Activated CD4-positive, alpha-beta T cell treated with anti-CD3 and anti-CD28 coated beads, Interleukin-2, amount 50 U/mL, for 1 hour (primary cell): ENCODE measurements at regions not wholly inside any gene's neighbourhood (a gene's known extent, or its start where the extent isn't known, plus 50 kb on each side); places are given as distances from the start of the nearest gene placed in this dataset.
"Not testable (repeated sequence)": the region's sequence is repeated elsewhere in the genome, so short reads cannot be mapped to it uniquely, and the experiment has no call there.

ENCODE experiments used
- DNase-seq: peaks from one replicate; pipeline ENCODE4 v3.0.0-alpha.2; 2020

DNA sequence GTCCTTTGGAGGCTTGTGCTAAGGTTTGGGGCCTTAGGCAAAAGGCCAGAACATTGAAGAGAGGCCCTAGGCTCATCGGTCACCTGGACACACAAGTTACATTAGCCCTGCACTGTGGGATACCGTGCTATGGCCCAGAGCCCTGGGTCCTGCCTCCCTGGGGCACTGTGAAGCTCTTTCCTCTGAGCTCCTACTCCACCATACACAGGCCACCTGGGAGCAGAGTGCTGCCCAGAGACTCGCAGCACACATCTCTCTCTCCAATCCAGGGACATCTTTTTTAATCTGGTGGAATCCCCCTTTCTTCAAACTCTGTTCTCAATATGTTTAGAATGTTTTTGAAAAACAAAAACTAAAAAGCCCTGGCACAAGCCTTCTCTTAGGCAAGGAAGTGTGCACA lies 314.2 kb upstream of the RGS6 start:
- no peak for DNase-seq

DNA sequence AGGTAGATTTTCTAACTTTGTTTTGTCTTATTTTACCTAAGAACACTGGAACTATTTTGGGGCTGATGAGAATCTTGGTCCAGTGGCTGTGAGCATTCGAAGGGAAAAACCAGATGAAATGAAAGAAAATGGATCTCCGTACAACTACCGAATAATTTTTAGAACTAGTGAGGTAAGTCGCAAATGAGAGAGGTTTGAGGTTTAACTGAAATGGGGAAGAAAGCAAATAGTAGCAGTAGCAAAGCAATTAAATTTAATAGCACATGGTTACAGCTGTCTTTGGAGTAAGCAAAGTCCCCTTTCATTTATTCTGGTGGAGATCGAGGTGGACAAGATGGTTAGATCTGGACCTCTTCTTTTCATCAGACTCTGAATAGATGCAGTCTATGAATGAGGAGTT lies 313.5 kb upstream of the RGS6 start:
- no peak for DNase-seq

DNA sequence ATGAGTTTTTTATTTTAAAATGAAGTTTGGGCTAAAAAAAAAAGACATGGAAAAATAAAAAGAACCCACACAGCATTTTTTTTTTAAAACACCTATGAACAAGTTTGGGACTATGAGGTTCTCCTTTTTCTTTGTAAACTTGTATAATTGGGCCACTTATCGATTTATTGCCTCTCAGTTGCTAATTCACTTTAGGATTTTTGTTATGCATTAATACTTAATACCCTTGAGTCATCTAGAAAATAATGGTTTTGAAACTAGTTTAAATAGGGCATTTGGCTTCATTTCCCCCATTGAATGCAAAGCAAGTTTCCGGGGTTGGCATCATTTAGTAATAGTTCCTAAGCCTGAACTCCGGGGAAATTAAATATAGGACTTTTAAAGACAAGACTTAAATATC lies 312.8 kb upstream of the RGS6 start:
- DNase-seq: no peak

DNA sequence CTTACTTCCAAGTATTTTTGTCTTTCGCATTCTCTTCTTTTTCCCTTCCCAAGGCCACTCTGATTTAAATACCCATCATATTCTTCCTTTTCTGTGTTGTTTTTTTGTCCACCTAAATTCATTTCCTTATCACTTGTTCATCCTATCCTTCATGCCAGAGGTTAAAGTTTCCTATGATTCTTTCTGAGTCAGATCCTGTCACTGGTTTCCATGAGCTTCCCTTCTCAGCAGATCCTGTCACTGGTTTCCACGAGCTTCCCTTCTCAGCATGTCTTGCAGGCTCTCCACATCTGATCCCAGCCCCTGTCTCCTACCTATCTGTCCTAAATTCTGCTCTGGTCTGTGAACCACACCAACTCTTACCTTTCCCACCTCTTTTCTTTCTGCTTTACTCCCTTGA lies 311.8 kb upstream of the RGS6 start:
- no peak for DNase-seq

DNA sequence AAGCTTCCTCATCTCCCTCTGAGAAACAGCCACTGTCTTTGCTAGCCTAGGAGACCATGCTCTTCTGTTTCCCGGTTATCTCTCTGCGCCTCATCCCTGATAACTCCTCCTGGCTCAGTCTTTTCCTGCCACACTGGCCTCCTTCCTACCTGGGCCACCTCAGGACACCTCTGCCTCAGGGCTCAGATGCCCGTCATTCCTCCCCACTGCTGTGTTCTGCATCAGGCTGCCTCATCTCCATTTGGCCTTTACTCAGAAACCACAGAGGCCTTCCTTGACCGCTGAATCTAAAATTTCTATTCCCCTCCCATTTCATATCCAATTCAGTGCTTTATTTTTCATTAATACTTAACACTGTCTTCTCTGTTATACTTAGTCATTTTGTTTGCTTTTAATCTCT lies 311.0 kb upstream of the RGS6 start:
- no peak for DNase-seq

GRCh38 chr14:71621980-71622605 lies 310.1 kb upstream of the RGS6 start:
- no peak for DNase-seq

DNA sequence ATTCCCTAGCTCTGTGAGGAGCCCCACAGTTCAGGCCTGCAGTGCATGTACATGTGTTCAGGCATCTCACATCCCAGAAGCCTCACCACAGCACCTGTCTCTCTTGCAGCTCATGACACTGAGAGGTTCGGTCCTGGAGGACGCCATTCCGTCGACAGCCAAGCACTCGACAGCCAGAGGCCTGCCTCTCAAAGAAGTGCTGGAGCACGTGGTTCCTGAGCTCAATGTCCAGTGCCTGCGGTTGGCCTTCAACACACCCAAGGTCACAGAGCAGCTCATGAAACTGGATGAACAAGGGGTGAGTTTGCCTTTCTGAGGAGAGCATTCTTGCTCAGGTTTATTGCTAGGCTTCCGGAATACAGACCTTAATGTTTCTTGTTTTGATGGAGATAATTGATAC lies 308.3 kb upstream of the RGS6 start:
- no peak for DNase-seq

- DNase-seq: no peak
These were observed 307.1 kb upstream of the RGS6 start for GRCh38 chr14:71625175-71625574.

DNA sequence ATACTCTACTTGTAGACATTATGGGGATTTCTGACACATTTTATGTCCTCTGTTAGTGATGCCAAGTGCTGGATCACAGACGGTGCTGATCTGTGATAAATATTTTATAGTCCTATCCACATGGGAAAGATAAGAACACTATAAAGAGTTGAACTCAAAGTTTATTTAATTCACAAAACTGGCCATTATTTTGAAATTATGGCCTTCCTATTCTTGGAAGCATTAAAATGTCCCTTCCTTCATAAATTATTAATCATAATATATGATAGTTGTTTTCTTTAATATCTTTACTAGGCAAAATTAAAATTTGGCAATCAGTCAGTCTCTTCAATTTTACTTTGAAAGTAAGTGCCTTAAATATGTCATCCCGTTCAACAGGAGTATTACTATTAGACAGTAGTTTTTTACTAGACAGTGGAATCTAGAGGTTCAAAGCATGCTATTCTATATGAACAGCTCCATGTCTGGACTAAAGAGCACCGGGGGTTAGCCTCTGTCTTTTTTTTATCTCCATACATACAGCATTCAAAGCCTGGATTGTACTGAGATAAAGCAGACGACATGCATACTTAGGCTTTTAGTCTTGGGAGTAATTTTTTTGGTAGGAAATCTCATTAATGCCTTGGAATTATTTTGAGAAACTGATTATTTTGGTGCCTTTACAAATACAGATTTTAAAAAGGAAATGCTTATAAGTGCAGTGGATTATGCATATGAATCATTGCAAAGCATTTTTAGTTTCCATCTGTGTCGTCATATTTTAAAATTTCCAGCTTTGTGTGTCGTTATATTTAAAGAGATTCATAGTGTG lies 306.1 kb upstream of the RGS6 start:
- no peak for DNase-seq

DNA sequence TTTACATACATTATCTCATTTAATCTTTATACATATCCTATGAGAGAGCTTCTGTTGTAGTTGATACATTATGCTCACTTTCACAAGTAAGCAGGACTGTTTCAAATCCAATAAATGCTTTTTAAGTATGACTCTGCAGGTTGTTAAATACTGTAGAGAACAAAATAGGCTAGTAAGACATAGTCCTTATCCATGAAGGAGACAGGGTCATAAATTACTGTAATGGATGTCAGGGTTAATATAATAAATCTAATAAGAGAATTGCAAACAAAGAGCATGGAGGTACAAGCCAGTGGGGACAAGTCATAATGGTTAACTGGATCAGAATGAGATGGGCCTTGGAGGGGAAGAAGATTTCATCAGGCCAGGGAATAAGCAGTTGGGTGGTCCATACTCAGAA lies 303.8 kb upstream of the RGS6 start:
- DNase-seq: no peak

DNA sequence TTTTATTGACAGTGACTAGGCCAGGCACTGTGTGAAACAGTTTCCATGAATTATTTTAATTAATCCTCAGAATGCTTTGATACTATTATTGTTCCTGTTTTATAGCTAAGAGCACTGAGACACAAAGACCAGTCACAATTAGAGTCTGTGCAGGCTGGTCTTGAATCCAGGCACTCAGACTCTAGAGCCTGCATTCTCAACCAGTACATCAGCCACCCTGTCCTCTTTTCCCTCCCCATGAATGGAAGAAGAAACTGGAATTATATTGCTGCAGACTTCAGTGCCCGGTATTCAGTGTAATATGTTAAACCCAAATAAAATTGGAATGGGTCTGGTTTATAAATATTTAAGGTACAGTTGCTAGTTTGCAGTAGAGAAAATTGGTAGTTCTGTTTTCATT lies 303.0 kb upstream of the RGS6 start:
- DNase-seq: no peak

DNA sequence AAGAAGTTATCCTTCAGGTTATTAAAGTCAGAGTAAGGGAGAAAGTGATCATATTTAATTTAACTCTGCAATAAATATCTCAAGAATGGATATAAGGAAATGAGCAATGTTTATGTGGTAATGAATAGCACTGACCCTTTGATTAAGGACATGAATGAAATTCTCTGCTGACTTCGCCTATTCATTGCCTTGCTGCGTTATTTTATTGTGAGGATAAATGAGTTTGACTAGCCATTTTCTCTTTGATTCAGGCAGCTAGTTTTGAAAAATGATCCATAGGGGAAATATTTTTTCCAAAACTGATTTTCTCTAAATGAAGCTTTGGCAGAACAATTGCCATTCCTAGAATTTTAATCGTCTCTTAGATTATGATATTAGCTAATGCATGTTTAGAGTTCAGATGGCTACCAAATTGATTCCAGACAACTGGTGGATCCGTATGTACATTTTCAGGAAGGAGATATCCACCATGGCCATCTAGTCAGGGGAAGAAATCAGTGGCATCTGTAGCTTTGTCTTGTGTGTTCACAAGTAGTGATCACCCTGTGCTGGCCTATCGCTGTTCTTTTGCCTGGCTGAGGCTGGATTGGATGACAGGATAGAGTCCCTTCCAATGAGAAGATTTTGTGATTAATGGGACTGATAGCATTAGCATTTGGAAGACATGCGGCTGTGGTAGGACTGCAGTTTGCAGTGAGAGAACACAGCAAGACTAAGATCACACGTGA lies 302.3 kb upstream of the RGS6 start:
- no peak for DNase-seq

GRCh38 chr14:71631030-71631429 lies 301.2 kb upstream of the RGS6 start:
- DNase-seq: not testable (repeated sequence)

- no peak for DNase-seq
These were observed 299.7 kb upstream of the RGS6 start for GRCh38 chr14:71632440-71632946.

DNA sequence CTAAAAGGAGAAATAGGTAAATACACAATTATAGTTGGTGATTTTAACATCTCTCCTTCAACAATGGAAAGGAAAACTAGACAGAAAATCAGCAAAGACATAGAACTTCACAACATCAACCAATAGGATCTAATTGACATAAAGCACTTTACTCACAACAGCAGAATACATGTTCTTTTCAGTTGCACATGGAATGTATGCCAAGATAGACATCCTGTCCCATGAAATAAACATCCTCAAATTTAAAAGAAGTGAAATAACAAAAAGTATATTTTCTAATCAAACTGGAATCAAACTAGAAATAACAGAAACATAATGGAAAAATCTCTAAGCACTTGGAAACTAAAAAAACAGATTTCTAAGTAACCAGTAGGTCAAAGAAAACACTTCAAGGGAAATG lies 296.2 kb upstream of the RGS6 start:
- no peak for DNase-seq

DNA sequence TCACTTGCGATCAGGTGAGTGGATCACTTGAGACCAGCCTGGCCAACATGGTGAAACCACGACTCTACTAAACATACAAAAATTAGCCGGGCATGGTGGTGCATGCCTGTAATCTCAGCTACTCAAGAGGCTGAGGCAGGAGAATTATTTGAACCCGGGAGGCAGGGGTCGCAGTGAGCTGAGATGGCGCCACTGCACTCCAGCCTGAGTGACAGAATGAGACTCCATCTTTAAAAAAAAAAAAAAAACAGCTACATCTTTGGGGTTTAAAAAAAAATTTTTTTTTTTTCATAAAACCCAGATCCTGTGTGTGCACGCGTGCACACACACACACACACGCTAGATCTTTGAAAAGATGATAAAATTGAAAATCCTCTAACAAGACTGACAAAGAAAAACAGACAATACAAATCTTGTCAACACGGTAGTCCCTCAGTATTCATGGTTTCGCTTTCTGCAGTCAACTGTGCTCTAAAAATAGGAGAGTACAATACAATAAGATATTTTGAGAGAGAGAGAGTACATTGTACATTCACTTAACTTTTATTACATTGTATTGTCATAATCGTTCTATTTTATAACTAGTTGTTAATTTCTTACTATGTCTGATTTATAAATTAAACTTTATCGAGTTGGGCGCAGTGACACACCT lies 295.3 kb upstream of the RGS6 start:
- no peak for DNase-seq

DNA sequence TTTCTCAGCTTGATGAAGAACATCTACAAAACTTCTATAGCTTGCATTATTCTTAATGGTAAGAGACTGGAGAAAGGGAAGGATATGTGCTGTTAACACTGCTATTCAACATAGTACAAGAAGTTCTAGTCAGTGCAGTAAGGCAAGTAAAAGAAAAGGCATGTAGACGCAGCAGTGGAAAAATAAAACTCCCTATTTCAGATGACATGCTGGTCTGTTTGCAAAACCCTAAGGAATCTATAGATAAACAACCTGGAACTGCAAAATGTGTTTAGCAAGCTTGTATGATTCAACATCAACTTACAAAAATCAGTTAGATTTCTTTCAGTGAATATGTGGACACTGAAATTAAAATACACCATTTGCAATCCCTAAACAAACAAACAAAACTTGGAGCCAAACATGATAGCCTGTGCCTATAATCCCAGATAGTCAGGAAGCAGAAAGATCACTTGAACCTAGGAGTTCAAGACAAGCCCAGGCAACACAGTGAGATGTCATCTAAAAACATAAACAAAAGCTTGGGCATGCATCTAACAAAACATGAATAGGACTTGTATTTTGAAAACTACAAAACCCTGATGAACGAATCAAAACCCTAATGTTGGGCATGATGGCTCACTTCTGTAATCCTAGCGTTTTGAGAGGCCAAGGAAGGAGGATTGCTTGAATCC lies 293.6 kb upstream of the RGS6 start:
- DNase-seq: no peak

DNA sequence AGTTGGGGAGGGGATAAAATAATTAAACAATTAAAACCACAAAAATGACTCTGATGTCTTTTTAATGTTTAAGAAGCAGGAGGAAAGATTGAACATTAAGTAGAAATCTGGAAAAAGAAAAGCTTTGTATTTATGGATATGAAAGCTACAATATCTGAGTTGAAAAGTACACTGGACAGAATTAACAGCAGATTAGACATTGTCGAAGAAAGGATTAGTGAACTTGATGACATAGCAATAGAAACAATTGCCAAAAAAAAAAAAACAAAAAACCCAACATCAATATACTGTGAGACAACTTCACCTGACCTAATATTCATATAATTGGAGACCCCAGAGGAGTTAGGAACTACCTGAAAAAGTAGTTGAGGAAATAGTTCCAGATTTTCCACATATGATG lies 289.5 kb upstream of the RGS6 start:
- DNase-seq: no peak

GRCh38 chr14:71645656-71646055 lies 286.6 kb upstream of the RGS6 start:
- no peak for DNase-seq

GRCh38 chr14:71646518-71646917 lies 285.7 kb upstream of the RGS6 start:
- no peak for DNase-seq

GRCh38 chr14:71647086-71647784 lies 285.0 kb upstream of the RGS6 start:
- DNase-seq: no peak

- DNase-seq: no peak
These were observed 283.5 kb upstream of the RGS6 start for GRCh38 chr14:71648725-71649124.
